Right atrium auricular region (tissue), 2 donors: ENCODE measurements at regions not wholly inside any gene's neighbourhood (a gene's known extent, or its start where the extent isn't known, plus 50 kb on each side); places are given as distances from the start of the nearest gene placed in this dataset.

ENCODE experiments used
- DNase-seq: peaks from one replicate; pipeline ENCODE4 v3.0.0-alpha.2; 2019; ENCODE audit warnings: low spot score
- H3K27ac ChIP-seq, 2 donors: fragments of 200-600 bp; sonication (generic); 1 replicate in 1 of 2; 2 replicates in 1 of 2; pipeline ENCODE4 v1.5.1; 2016 to 2019
- H3K27me3 ChIP-seq, 2 donors: fragments of 200-600 bp; sonication (generic); one replicate each; pipeline versions ENCODE4 v1.5.1 to v1.6.0; 2017 to 2019
- H3K36me3 ChIP-seq: fragments of 200-600 bp; sonication (generic); one replicate; pipeline ENCODE4 v1.5.1; 2016
- H3K4me1 ChIP-seq, 2 donors: fragments of 200-600 bp; sonication (generic); one replicate each; pipeline versions ENCODE4 v1.5.1 to v1.6.0; 2017 to 2019
- H3K4me3 ChIP-seq, 2 donors: fragments of 200-600 bp; sonication (generic); 1 replicate in 1 of 2; 2 replicates in 1 of 2; pipeline ENCODE4 v1.5.1; 2017 to 2019; ENCODE audit warnings: mild to moderate bottlenecking in 1 of 2, moderate library complexity in 1 of 2
- H3K9me3 ChIP-seq, 2 donors: fragments of 200-600 bp; sonication (generic); one replicate each; pipeline ENCODE4 v1.5.1; 2019
- TF ChIP-seq, protein P1 (sequence below), 2 donors: fragments of 200-600 bp; sonication (generic); IDR thresholded peaks; one replicate each; pipeline ENCODE4 v1.5.1; 2019; ENCODE audit warnings: antibody characterized with exemption in 2 of 2

DNA sequence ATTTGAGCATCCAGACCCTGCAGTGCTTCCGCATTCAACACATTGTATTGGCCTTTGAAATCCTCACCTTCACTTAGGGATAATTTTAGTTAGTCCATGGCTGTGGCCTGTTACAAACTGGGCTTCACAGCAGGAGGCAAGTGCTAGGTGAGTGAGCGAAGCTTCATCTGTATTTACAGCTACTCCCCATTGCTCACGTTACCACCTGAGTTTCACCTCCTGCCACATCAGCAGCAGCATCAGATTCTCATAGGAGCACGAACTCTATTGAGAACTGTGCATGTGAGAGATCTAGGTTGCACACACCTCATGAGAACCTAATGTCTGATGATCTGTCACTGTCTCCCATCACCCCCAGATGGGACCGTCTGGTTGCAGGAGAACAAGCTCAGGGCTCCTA lies 222.1 kb upstream of the NR2F2 start:
- Histone ChIP-seq H3K4me3 (no peak overlapping the region), H3K27me3 (no peaks in the 10 kb centered on the region), H3K36me3 (no peaks in the 10 kb centered on the region), H3K27ac (no peak overlapping the region), H3K9me3 (no peaks in the 10 kb centered on the region), H3K4me1 (no peaks in the 10 kb centered on the region)
- TF ChIP-seq, protein P1, sequence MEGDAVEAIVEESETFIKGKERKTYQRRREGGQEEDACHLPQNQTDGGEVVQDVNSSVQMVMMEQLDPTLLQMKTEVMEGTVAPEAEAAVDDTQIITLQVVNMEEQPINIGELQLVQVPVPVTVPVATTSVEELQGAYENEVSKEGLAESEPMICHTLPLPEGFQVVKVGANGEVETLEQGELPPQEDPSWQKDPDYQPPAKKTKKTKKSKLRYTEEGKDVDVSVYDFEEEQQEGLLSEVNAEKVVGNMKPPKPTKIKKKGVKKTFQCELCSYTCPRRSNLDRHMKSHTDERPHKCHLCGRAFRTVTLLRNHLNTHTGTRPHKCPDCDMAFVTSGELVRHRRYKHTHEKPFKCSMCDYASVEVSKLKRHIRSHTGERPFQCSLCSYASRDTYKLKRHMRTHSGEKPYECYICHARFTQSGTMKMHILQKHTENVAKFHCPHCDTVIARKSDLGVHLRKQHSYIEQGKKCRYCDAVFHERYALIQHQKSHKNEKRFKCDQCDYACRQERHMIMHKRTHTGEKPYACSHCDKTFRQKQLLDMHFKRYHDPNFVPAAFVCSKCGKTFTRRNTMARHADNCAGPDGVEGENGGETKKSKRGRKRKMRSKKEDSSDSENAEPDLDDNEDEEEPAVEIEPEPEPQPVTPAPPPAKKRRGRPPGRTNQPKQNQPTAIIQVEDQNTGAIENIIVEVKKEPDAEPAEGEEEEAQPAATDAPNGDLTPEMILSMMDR (IDR thresholded peaks at IDR 0.05): no peak
- no peak for DNase-seq

DNA sequence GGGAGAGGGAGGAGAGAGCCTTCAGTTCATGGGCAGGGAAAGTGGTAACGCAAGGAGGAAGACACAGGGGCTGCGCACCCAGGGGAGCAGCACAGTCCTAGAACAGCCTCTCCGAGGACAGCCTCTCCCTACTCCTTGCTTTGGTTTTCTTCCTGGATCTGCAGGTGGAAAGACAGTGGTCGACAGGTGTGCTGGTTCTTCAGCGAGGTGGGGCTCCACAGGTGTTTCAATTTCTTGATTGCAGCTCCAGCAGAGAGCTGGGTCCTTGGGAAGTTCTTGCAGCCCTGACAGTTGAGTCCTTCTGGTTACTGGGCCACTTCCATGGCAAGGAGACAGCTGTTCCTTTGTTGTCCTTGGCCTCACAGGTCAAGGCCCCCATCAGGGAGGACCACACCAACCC lies 220.7 kb upstream of the NR2F2 start:
- H3K36me3 ChIP-seq: no peaks in the 10 kb centered on the region
- no peaks in the 10 kb centered on the region for H3K27me3 ChIP-seq
- no peak overlapping the region for H3K4me3 ChIP-seq
- TF ChIP-seq, protein P1 (IDR thresholded peaks at IDR 0.05): no peak
- no peak overlapping the region for H3K27ac ChIP-seq
- DNase-seq: no peak
- no peaks in the 10 kb centered on the region for H3K9me3 ChIP-seq
- H3K4me1 ChIP-seq: no peaks in the 10 kb centered on the region

DNA sequence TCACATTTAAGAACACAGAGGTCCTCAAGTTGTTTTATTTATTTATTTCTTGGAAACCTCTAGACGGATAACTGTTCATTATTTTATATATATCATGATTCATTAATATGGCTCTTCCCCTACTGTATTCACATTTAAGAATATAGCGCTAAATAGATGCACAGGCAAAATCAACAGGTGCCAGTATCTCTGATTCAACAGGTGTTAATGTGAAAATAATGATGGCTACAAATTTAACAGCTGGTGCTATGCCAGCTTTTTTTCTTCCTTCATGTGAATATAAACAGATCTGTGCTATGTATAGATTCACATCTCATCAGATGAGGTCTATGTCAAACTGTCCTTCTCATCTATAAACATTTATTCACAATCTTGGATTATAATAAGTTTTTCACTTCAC lies 218.5 kb upstream of the NR2F2 start:
- no peak for DNase-seq
- Histone ChIP-seq H3K27ac (no peak overlapping the region), H3K4me3 (no peak overlapping the region), H3K9me3 (no peaks in the 10 kb centered on the region), H3K27me3 (no peaks in the 10 kb centered on the region), H3K36me3 (no peaks in the 10 kb centered on the region), H3K4me1 (no peaks in the 10 kb centered on the region)
- TF ChIP-seq, protein P1 (IDR thresholded peaks at IDR 0.05): no peak

DNA sequence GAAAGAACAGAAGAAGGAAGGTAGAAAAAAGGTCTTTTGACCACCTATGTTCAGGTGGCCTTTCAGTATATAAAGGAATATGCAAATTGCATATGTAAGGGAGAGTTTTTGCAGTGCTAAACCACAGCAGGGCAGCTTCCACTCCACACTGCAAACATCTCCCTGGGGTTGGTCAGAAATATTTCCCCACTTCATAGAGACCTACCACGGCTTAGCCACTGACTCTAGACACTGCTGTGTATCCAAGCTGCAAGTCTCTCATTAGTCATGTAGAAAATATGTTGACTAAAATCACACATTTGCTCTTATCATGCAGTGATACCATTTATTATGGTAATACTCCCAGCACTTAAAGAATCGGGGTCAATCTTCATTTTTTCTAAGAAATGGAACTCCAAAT lies 214.9 kb upstream of the NR2F2 start:
- Histone ChIP-seq H3K4me1 (no peaks in the 10 kb centered on the region), H3K36me3 (no peaks in the 10 kb centered on the region), H3K9me3 (no peaks in the 10 kb centered on the region), H3K4me3 (no peak overlapping the region), H3K27me3 (no peaks in the 10 kb centered on the region), H3K27ac (no peak overlapping the region)
- no peak for DNase-seq
- TF ChIP-seq, protein P1 (IDR thresholded peaks at IDR 0.05): no peak

DNA sequence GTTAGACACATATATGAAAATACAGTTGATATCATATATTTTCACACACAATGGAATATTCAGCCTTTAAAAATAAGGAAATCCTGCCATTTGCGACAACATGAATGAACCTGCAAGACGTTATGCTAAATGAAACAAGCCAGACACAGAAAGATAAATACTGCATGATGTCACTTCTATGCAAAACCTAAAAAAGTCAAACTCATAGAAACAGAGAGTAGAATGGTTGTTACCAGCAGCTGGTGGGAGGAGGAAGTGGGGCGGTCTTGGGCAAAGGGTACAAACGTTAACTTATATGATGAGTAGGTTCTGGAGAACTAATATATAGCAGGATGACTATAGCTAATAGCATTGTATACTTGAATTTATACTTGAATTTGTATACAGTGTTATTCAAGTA lies 213.2 kb upstream of the NR2F2 start:
- H3K4me3 ChIP-seq: no peak overlapping the region
- H3K4me1 ChIP-seq: peaks cover 0 to 10% of the 10 kb centered on the region in 2 donors
- H3K36me3 ChIP-seq: no peaks in the 10 kb centered on the region
- H3K27ac ChIP-seq: no peak overlapping the region
- TF ChIP-seq, protein P1 (IDR thresholded peaks at IDR 0.05): no peak
- no peaks in the 10 kb centered on the region for H3K9me3 ChIP-seq
- H3K27me3 ChIP-seq: no peaks in the 10 kb centered on the region
- no peak for DNase-seq

DNA sequence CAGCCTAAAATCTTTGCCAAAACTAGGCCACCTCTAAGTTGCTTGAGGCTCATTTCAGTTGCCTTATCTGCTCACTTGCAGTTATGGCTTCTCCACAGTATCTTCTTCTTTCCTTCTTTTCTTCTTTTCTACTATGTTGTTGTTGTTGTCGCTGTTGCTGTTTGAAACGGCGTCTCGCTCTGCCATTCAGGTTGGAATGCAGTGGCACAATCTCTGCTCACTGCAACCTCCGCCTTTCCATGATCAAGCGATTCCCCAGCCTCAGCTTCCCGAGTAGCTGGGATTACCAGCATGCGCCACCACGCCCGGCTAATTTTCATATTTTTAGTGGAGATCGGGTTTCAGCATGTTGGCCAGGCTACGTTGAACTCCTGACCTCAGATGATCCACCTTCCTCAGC lies 210.8 kb upstream of the NR2F2 start:
- DNase-seq: no peak
- H3K36me3 ChIP-seq: no peaks in the 10 kb centered on the region
- no peak overlapping the region for H3K4me3 ChIP-seq
- no peak overlapping the region for H3K27ac ChIP-seq
- no peaks in the 10 kb centered on the region for H3K9me3 ChIP-seq
- peaks cover 0 to 10% of the 10 kb centered on the region in 2 donors for H3K4me1 ChIP-seq
- H3K27me3 ChIP-seq: no peaks in the 10 kb centered on the region
- TF ChIP-seq, protein P1 (IDR thresholded peaks at IDR 0.05): no peak
